Activated T-cell treated with anti-CD3 and anti-CD28 coated beads for 24 hours (primary cell): ENCODE measurements at regions not wholly inside any gene's neighbourhood (a gene's known extent, or its start where the extent isn't known, plus 50 kb on each side); places are given as distances from the start of the nearest gene placed in this dataset.

ENCODE experiments used
- DNase-seq: peaks from one replicate; pipeline ENCODE4 v3.0.0-alpha.2; 2020; ENCODE audit warnings: low read depth

DNA sequence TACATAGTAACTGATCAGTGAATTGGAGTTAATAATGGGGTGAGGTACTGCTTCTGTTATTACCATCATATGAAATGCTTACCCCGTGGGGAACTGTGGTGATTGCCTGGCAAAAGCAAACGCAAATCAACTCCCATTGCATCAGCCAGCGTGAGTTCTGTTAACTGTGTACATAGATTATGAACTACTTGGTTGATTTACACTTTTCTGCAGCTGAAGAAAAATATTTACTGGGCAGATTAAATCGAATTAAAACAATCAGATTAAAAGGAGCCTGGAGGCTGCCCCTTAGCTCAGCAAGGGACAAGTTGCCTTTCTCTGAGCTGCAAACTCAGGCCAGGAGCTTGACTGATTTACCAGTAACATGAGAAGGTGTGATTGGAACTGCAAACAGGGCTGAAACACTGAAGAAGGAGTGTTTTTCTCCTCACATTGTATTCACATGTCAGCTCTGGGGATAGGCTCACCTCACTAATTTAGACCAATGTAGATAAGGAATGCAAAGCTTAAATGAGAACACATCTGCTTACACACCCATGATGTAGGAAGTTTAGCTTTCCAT, 220.1 kb downstream of the OSR1 start:
- no peak for DNase-seq

- DNase-seq: no peak
These were observed 221.0 kb downstream of the OSR1 start for GRCh38 chr2:19137433-19137832.

DNA sequence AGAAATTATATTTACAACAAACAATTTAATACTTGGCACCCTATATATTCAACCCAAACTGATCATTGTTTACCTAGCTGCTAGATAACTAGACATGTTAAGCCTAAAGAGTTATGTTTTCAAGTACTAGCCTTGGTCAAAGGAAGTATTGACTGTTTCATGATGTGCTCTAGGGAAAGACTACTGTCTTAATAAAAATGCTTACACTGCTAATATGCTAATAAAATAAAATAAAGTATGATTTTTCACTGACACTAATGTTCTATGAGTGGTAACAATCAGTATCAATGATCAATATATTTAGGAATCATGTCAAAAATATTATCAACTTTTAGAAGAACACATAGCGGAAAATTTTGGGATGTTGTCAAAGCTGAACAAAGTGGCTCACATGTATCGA, 225.5 kb downstream of the OSR1 start:
- DNase-seq: no peak

DNA sequence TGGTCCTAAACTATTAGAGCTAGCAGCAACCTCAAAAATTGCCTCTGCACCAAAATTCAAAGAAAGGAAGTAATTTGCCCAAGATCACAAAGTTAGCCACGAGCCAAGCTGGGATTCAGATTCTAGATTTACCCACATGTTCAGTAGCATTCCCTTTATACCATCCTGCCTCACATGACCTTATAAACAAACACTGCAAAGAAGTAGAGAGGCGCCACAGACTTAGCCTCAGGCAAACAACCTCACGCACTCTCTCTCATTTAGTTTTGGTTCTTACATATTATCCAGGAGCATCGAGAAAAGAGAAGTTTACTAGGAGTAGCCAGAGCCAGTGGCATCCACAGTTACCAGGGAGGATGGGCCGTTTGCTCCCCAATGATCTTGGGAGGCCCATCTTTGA, 226.6 kb downstream of the OSR1 start:
- DNase-seq: no peak

- no peak for DNase-seq
These were observed 230.3 kb downstream of the OSR1 start for GRCh38 chr2:19128148-19128547.

DNA sequence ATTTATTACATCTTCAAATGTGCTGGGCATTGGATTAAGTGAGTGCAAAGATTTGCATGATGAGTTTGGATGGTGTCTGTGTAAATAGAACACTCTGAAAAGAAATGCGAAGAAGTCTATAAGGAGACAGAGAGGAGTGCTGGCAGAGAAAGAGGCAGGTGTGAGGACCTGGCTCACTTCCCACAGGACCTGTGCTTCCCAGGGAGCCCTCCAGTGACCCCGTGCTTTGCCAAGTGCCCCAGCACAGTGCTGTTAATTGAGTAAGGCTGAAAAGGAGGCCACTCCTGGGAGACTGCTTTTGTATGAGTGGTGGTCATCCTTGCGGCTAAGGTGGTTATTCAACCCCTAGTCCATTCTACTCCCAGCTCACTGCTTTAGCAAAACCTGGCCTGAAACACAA, 230.8 kb downstream of the OSR1 start:
- no peak for DNase-seq

DNA sequence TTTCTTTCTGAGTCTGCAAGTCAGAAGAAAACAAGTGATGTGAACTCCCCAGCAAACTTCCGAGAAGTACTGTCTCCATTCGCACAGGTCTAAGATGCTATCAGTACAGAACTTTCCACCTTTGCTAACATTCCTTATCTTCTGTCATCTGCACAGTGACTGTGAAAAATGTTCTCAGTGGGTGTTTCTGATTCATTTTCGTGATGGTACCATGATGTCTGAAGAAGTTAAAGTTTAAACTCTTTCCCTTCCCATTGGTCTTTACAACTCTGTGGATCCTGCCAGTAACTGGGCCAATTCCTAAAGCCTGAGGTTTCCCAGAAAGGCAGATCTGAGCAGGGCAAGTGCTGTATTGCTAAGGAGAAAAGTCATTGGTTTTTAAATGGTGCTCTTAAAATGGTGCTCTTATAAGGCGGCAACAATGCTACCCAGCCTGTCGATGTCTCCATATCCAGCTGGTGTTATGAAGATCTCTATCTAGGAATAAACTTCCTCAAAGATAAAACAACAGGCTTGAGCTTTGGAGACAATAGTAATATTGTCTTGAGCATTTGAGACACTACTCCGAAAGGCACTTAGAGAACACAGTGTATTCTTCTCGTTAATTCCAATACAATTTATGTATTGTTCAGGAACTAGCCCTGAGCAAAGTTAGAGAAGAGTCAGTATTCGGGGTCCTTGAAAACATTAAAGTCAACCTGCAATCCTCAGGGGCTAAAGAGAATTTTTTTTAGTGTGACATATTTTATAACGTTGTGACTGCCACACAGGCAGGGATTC, 232.3 kb downstream of the OSR1 start:
- no peak for DNase-seq

GRCh38 chr2:19124135-19124534, 234.3 kb downstream of the OSR1 start:
- no peak for DNase-seq

GRCh38 chr2:19123556-19123955, 234.9 kb downstream of the OSR1 start:
- no peak for DNase-seq

- no peak for DNase-seq
These were observed 236.2 kb downstream of the OSR1 start for GRCh38 chr2:19122220-19122619.

DNA sequence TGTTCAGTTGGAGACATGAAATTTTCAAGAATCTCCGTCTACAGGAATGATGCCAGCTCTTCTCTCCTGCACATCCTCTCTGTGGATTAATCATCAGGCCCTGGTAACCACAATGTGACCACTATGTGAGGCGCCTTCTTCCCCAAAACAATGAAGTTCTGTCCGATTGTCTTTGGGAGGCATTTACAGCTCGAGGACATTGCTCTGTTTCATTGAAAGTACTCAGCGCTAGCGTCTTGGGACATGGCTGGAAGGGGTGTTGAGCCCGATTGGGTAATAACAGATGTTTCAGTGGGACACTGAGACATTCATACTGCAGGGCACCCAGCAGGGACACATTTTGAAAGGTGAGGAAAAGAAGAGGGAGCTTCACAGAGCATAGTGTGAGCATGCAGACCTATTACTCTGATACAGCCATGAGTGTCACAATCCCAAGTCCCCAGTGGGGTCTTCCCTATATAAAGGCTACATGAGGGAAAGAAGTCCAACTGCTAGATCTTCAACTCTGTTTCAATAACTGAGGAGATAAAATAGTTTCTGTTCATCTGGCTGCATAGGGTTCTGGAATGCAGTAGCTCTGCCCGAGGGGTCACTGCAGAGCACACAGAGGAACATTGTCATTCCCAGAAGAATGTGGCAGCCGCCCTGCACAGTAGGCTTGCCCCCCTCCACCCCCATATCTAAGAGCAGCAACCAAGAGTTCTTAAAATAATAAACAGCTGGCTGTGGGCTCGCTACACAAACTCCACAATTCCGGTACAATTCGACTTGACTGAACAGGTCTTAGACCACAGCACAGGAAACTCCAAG, 237.3 kb downstream of the OSR1 start:
- no peak for DNase-seq

DNA sequence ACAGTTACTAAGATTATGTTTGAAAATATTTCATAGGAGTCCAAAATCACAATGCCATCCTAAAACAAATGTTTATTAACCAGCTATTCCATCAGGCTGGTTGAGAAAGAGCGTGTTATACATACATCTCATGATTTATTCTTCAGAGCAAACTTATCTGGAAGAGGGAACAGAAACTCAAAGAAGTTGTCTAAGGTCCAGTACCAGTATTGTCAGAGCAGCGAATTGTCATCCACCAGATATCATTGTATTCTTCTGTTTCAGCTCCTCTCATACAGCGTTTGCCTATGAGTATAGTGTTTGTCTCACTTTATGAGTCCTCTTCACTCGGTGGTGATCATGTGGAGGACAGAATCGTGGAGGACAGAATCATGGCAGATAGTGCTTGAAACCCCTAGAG, 238.2 kb downstream of the OSR1 start:
- DNase-seq: no peak

- no peak for DNase-seq
These were observed 239.0 kb downstream of the OSR1 start for GRCh38 chr2:19119326-19120001.

DNA sequence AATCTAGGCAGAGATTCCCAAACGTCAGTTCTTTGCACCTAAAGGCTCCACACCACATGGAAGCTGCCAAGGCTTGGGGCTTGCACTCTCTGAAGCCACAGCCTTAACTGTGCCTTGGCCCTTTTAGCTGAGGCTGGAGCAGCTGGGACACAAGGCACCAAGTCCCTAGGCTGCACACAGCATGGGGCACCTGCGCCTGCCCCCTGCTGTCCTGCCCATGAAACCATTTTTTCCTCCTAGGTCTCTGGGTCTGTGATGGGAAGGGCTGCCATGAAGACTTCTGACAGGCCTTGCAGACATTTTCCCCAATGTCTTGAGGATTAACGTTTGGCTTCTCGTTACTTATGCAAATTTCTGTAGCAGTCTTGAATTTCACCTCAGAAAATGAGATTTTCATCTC, 241.5 kb downstream of the OSR1 start:
- DNase-seq: no peak

DNA sequence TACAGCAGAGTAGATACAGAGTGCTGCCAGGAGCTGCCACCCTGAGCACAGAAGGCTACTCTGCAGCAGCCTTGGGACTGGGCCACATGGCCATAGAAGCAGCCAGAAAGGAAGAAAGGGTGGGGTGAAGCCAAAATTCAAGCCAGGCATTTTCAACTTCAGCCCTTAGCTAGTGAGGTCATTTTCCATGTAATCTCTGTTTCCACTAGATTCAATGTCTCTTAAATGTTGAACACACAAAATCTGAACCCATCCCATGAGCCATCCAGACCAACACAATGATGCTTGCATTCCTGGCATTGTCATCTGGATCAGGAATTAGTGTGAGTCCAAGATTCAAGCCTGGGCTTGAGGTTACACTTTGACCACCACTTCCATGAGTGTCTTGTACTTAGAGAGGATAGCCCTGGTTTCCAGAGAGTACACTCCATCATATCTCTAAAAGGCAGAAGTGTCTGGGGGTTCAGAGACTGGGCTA, 243.6 kb downstream of the OSR1 start:
- DNase-seq: no peak

DNA sequence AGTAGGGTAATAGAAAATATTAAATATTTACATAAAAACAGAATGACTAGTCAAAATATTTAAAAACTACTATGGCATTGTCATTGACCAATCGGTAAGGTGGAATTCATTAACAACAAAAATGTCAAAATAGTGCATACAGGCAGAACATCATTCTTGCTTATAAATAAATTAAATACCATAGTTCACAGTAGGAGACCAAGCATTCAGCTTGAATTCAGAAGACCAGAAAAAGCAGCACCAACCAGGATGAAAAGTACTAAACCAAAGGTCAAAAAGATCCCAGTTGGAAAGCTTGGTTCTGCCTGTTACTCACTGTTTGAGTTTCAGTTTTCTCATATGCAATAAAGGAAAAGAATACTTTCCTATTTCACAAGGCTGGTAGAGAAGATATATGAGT, 244.3 kb downstream of the OSR1 start:
- DNase-seq: no peak

DNA sequence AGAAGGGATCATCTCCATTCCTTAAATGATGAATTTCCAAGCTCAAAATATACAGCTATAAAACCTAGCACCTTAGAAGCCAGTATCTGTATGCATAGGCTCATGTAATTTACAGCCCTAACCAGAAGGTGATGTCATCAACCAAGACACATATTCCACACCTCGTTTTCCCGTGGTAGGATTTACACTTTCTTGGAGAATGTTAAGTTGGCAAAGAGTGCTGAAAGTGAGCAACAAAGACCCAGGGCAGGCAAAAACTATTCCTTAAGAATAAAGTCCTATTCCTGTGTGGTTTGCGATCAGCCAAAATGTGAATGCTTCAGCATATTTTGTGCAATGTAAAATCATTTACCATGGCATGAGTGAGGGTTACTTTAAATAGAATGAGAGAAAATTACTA, 247.1 kb downstream of the OSR1 start:
- no peak for DNase-seq

GRCh38 chr2:19109518-19109917, 248.9 kb downstream of the OSR1 start:
- no peak for DNase-seq

- DNase-seq: no peak
These were observed 252.0 kb downstream of the OSR1 start for GRCh38 chr2:19106376-19106775.

- DNase-seq: no peak
These were observed 253.9 kb downstream of the OSR1 start for GRCh38 chr2:19104503-19104902.

- no peak for DNase-seq
These were observed 255.6 kb downstream of the OSR1 start for GRCh38 chr2:19102696-19103423.

GRCh38 chr2:19101968-19102367, 256.5 kb downstream of the OSR1 start:
- DNase-seq: no peak
